ENCODE measurements at regions not wholly inside any gene's neighbourhood (a gene's known extent, or its start where the extent isn't known, plus 50 kb on each side); places are given as distances from the start of the nearest gene placed in this dataset.
"Not testable (repeated sequence)": the region's sequence is repeated elsewhere in the genome, so short reads cannot be mapped to it uniquely, and the experiment has no call there.

DNA sequence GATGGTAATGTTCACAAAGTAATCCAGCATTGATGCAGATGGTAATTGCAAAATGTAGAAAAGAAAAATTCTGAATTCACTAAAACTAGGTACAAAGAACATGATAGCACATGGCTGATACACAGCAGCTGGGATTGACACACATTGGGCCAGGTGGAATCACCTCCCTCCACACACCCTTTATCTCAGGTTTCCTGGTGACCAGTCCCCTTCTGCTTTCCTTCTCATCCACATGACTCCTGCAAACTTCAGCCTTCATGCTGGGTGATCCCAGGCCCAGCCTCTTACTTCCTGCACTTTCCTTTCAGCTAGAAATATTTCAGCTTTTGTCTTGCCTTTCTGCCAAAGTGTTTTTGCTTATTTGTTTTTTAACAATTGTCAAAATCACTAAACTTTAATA, 246.9 kb downstream of the LNPK start:
- DNase-seq = no peak

- DNase-seq = no peak
Observed at GRCh38 chr2:175750195-175750594, 251.9 kb downstream of the LNPK start.

- no peak for DNase-seq
Observed at GRCh38 chr2:175745911-175746310, 256.2 kb downstream of the LNPK start.

DNA sequence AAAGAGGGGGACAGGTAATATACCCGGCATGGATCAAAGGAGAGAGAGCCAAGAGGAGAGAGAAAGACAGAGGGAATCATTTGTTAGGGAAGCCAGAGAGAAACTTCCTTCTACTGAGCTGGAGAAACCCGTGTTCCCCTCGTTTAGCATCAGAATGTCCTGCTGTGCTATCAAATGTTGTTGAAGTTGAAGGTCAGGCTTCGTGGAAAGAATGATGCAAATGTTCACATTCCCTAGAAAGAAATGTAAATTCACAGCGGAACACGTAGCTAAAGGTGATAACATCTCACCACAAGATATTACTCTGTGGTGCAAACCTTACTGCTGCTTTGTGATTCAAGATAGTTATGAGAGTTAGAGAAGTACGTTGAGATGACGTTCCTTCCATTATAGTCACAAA, 258.1 kb downstream of the LNPK start:
- no peak for DNase-seq

GRCh38 chr2:175743011-175743410, 259.1 kb downstream of the LNPK start:
- no peak for DNase-seq

DNA sequence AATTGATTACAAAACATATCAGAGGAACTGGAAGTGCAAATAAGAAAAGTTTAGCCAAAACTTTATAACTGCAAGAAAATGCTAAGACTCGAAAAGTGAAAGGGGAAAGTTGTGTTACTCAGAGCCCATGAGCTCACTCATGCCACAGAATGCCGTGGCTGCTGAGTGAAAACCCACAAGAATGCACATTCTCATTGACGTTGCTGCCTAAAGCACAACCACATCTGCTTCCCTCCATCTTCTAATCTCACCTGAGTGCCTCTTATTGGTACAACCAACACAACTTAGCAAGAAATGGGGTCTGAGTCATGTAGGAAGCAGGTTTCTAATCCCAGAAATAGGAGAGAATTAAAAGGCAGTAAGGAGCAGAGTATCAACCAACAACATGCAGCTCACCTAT, 259.7 kb downstream of the LNPK start:
- DNase-seq = no peak

- DNase-seq = no peak
Observed at GRCh38 chr2:175741164-175741563, 260.9 kb downstream of the LNPK start.

GRCh38 chr2:175737722-175738361, 264.2 kb downstream of the LNPK start:
- DNase-seq = no peak

DNA sequence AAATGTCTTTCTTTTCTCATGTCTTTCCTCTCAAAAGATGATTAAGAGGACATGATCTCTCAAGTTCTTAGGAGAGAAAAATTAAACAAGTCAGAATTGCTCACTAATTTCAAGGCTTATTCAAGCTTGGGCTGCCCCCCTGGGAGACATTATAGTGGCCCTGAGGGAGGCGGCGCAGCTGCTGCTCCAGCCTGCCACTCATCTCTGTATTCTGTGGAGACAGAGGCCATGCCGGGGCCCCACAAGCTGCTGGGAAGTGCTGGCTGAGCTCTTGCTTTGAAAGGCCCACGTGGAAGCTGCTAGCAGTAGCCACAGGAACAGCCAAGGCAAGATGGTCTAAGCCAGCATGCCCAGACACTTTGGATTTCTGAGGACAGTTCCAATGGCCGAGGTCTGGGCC, 267.4 kb downstream of the LNPK start:
- DNase-seq = no peak

DNA sequence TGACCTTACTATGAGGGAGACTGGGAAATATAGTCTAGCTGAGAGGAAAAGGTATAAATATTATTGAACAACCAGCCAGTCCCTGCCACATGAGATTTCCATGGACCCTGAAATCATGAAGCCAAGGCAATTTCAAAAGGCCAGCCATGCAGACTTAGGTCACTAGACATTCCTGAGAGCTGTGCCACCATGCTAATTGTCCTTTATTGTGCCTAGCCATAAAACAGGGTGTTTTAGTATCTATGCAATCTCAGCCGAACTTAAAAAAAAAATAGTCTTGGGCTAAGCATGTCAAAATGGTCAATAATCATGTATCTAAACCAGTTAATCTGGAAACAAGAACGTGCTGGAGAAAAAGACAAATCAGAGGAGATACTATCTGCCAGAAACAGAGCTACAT, 269.5 kb downstream of the LNPK start:
- no peak for DNase-seq

- DNase-seq = no peak
Observed at GRCh38 chr2:175730050-175730449, 272.0 kb downstream of the LNPK start.

DNA sequence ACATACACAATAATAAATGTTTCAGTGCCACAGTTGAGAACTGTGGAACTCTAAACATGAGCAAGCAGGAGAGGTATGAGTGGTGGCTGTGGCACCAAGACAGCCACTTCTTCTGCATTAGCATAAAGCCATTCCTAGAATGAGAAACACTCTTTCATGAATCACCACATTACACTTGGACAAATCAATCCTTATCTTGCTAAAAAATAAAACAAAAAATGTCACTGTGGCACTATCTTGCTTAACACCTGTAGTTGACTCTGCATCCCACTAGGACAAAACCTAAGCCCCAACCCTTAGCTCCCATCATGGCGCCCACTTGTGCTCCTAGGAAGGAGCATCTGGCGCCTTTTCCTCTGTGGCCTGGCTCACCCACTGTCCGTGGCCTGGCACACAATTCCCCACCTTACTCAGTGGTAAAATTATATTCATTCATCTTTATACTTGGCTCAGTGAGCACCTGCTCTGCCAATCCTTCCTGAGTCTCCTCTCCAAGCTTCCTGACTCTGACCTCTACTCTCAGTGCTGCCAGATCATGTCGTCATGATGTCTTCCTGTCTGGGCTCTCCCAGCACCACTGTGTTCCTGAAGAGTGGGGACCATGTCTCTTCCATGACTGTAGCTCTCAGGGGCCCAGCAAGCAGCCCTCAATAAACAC, 272.9 kb downstream of the LNPK start:
- DNase-seq = no peak

DNA sequence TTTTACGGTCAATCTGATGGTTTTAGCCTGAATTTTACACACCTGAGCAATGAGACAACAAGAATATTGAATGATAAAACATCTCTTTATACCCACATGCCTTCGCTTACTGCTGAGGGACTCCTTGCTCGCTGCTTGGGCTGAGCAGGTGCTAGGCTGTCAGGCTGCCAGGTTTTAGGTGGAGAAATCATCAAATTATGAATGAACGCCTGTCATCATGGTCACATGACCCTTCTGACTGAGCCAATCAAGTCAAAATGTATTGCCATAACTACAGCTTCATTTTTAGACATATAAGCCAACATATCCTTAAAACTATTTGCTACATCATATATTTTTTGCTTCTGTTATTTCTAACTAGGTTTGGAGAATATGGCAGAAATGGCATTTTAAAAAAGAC, 274.0 kb downstream of the LNPK start:
- no peak for DNase-seq

GRCh38 chr2:175726223-175726622, 275.8 kb downstream of the LNPK start:
- DNase-seq = no peak

GRCh38 chr2:175709248-175709647, 292.8 kb downstream of the LNPK start:
- DNase-seq = no peak

DNA sequence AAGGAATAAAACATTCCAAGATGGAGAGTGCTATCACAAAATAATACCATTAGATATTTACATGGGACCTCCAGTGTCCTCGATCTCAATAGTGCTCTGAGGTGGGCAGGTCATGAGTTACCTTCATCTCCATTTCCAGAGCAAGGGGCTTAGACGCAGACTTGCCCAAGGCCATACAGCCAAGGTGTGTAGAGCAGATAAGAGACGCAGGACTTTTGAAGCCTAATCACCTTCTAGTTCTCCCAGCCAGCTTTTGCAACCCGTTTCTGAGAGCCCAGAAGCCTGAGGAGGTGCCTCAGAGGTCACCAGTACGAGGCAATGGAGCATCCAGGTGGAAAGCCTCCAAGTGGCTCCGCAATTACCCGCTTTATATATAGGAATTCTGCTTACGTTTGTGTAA, 294.7 kb downstream of the LNPK start:
- no peak for DNase-seq

- DNase-seq = not testable (repeated sequence)
Observed at GRCh38 chr2:175704568-175704967, 297.5 kb downstream of the LNPK start.

- no peak for DNase-seq
Observed at GRCh38 chr2:175698061-175698460, 304.0 kb downstream of the LNPK start.

DNA sequence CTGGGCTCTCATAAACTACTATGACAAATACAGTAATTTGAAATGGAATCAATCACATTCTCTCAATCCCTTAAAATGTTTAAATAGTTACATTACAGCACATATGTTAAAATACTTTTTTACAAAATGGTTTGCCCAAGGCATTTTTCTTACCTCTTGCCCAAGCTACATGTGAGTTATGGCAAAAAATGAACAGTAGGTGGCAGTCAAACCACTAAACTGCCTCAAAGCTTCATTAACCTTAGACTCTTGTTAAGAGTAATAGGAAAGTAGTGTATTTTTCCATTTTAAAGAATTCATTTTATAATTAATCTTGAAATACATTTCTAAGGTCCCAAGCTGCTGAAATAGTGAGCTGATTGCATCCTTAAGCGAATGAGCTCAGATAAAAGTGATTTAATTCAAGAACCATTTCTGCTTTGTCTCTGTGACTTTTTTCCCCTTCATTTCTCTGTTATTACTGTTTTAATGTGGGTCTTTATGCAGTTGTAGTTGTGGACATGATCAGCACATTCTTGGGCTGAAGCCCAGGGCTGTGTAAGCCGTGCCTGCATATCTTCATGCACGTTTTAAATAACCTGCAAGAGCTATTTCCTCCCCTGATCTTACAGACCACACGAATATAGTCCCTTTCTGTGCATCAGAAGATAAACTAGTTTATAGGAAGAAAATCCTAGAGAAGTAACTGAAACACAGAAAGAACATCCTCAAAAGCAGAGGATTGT, 311.8 kb downstream of the LNPK start:
- DNase-seq = no peak

GRCh38 chr2:175688243-175688642, 313.8 kb downstream of the LNPK start:
- no peak for DNase-seq

DNA sequence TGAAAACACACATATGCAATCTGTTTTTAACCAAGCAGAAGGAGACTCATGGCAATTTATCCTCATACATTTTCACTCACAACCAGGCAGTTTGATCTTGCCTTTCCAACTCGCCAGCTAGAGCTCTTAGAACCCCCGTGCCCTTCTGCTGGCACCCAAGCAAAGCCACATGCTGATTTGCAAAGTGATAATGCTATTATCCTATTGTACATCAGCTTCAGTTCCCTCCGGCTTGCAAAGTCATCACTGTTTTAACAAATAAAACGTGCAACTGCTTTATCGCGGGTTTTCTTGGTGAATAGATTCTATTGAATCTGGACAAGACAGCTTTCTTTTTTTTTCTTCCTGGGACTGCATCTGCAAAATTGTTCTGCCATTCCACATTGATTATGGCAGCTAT, 314.6 kb downstream of the LNPK start:
- no peak for DNase-seq

DNA sequence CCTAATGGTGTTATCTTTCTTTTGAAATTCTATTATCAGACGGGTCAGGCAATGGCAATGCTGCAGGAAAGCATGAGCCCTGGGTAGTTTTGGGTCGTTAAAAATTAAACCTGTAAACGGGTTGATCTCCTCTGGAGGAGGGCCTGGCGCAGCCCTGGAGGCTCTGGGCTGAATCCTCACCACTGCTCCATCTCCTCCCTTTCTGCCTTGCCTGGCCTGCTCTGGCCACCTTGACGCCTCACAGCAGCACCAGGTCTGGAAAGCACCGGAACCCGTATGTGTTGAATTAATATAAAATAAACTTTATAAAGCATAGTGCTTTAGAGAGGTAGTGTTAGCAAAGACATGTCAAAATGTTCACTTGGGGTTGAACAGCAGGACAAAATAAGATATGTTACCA, 316.1 kb downstream of the LNPK start:
- no peak for DNase-seq

- DNase-seq = no peak
Observed at GRCh38 chr2:175684466-175684865, 317.6 kb downstream of the LNPK start.

GRCh38 chr2:175679728-175680127, 322.3 kb downstream of the LNPK start:
- DNase-seq = no peak
